Caco-2 (cell line): ENCODE measurements at regions not wholly inside any gene's neighbourhood (a gene's known extent, or its start where the extent isn't known, plus 50 kb on each side); places are given as distances from the start of the nearest gene placed in this dataset.

Experiments used
- BruUV-seq: library from RNA; stranded (reverse); fragments of 400-500 nt; replicated peaks from 2 replicates; lab custom pipeline; 2021; lab: Mats Ljungman, UMichigan
- CTCF ChIA-PET: fragments of 300-600 bp; sonication (Branson Sonifier 250); formaldehyde crosslinking; loops from one replicate; lab custom pipeline; 2022; ENCODE audit warnings: antibody characterized with exemption; lab: Charles Lee
- POLR2A ChIA-PET: fragments of 300-600 bp; sonication (Branson Sonifier 250); formaldehyde crosslinking; loops from one replicate; lab custom pipeline; 2022; ENCODE audit warnings: antibody characterized with exemption; lab: Charles Lee
- DNase-seq, 2 experiments: peaks; one replicate each; pipeline versions ENCODE4 v3.0.0 to v3.0.0-alpha.2; 2020 to 2022
- H3K27me3 ChIP-seq: replicated peaks from 2 replicates; pipeline ENCODE4 v1.6.0; 2011; ENCODE audit warnings: low read length; ENCODE audit not compliant: control insufficient read depth, insufficient read depth
- H3K36me3 ChIP-seq: 2 replicates; pipeline ENCODE4 v1.5.1; 2011; ENCODE audit warnings: low read length; ENCODE audit not compliant: control insufficient read depth, insufficient read depth
- H3K4me1 ChIP-seq: fragments of 250-450 bp; sonication (Bioruptor Pico); 2 replicates; pipeline ENCODE4 v1.5.1; 2020; ENCODE audit warnings: mild to moderate bottlenecking
- H3K4me3 ChIP-seq: 2 replicates; pipeline ENCODE4 v1.5.1; 2011; ENCODE audit warnings: low read depth, mild to moderate bottlenecking, control low read depth, low read length
- H3K9me3 ChIP-seq: fragments of 250-450 bp; sonication (Bioruptor Pico); 2 replicates; pipeline ENCODE4 v1.5.1; 2020; ENCODE audit warnings: mild to moderate bottlenecking, moderate library complexity
- H3K27ac Mint-ChIP-seq: one replicate; pipeline ENCODE4 v1.8.0; 2022; ENCODE audit warnings: mixed read lengths; ENCODE audit not compliant: unreplicated experiment
- H3K27me3 Mint-ChIP-seq: one replicate; pipeline ENCODE4 v1.8.0; 2022; ENCODE audit warnings: mixed read lengths; ENCODE audit not compliant: insufficient read depth, unreplicated experiment
- H3K36me3 Mint-ChIP-seq: one replicate; pipeline ENCODE4 v1.8.0; 2022; ENCODE audit warnings: mild to moderate bottlenecking, mixed read lengths; ENCODE audit not compliant: insufficient read depth, unreplicated experiment
- H3K4me1 Mint-ChIP-seq: one replicate; pipeline ENCODE4 v1.8.0; 2022; ENCODE audit warnings: low read depth, mixed read lengths; ENCODE audit not compliant: unreplicated experiment
- H3K4me3 Mint-ChIP-seq: one replicate; pipeline ENCODE4 v1.8.0; 2022; ENCODE audit warnings: mild to moderate bottlenecking, moderate library complexity, mixed read lengths; ENCODE audit not compliant: unreplicated experiment
- H3K9me3 Mint-ChIP-seq: one replicate; pipeline ENCODE4 v1.8.0; 2022; ENCODE audit warnings: mixed read lengths; ENCODE audit not compliant: unreplicated experiment
- CTCF ChIP-seq, 2 experiments: fragments of 200-600 bp in 1 of 2; IDR thresholded peaks; 1 replicate in 1 of 2; 2 replicates in 1 of 2; pipeline versions ENCODE4 v1.5.1 to v1.8.0; 2011 to 2022; ENCODE audit warnings: antibody characterized with exemption in 1 of 2, control low read depth in 1 of 2, inconsistent platforms in 1 of 2, low read depth in 1 of 2, low read length in 1 of 2, mild to moderate bottlenecking in 1 of 2, moderate library complexity in 1 of 2; ENCODE audit not compliant: insufficient read depth in 1 of 2, severe bottlenecking in 1 of 2, unreplicated experiment in 1 of 2
- intact Hi-C: fragments of 100-400 bp; cut with micrococcal nuclease; formaldehyde crosslinking; loops from one replicate; pipeline ENCODE4 v1.10.0; 2022; ENCODE audit not compliant: unreplicated experiment

DNA sequence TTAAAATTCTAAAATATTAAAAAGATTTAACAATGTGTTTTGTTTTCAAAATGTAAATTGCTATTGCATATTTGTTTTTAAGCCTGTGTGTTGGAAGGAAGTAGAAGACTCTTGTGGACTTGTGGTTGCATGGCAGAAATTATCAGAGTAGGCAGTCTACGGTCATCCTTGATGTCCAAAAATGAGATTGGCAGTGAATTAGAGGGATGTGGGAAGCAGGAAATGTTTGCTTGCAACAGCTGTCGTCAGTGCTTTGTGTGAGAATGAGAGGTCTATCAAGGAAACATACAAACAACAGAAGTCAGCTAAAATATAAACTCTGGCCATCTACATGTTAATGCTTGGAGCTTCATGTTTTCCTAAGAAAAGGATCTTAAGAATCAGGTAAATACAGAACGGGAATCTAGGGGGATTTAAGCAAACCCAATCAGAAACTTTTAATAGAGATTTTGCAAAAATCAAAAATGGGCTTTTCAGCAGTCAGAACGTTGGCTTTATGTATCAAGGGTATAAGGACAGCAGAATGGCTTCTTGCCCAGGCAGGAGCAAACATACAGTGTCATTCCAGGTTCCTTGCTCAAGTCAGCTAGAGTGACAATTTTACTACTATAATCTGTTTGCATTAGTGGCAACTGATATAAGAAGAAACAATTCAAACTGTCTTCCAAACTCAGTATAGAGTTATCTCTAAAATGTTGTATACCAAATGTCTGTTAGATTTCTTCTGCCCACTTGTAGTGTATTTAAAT, 196.7 kb downstream of the CYB561 start:
- no peak overlapping the region for H3K4me3 ChIP-seq
- peaks cover 6% of the 10 kb centered on the region for H3K27me3 Mint-ChIP-seq
- H3K27ac Mint-ChIP-seq, result no peak overlapping the region
- H3K4me3 Mint-ChIP-seq, result no peak overlapping the region
- no peaks in the 10 kb centered on the region for H3K27me3 ChIP-seq
- TF ChIP-seq CTCF (IDR thresholded peaks at IDR 0.05; ENCODE audit: insufficient read depth in 1 of 2, low read depth in 1 of 2, low read length in 1 of 2, severe bottlenecking in 1 of 2, unreplicated experiment in 1 of 2), result no peak
- no peaks in the 10 kb centered on the region for H3K4me1 Mint-ChIP-seq
- H3K36me3 ChIP-seq, result no peaks in the 10 kb centered on the region
- ChIA-PET POLR2A (no interaction called here), CTCF (no interaction called here)
- DNase-seq, result no peak
- intact Hi-C loops, result no loop called here
- no peaks in the 10 kb centered on the region for H3K9me3 ChIP-seq
- no peaks in the 10 kb centered on the region for H3K4me1 ChIP-seq
- no peaks in the 10 kb centered on the region for H3K9me3 Mint-ChIP-seq
- H3K36me3 Mint-ChIP-seq, result no peaks in the 10 kb centered on the region
- BruUV-seq, result no TSS peak

- Mint-ChIP-seq H3K27me3 (peaks cover 6% of the 10 kb centered on the region), H3K27ac (no peak overlapping the region), H3K4me3 (no peak overlapping the region), H3K36me3 (no peaks in the 10 kb centered on the region), H3K9me3 (no peaks in the 10 kb centered on the region), H3K4me1 (no peaks in the 10 kb centered on the region)
- intact Hi-C loops, result no loop called here
- no peak for DNase-seq
- ChIA-PET POLR2A (no interaction called here), CTCF (no interaction called here)
- H3K36me3 ChIP-seq, result no peaks in the 10 kb centered on the region
- no peaks in the 10 kb centered on the region for H3K27me3 ChIP-seq
- H3K4me1 ChIP-seq, result no peaks in the 10 kb centered on the region
- no peak for TF ChIP-seq CTCF (IDR thresholded peaks at IDR 0.05; ENCODE audit: insufficient read depth in 1 of 2, low read depth in 1 of 2, low read length in 1 of 2, severe bottlenecking in 1 of 2, unreplicated experiment in 1 of 2)
- H3K9me3 ChIP-seq, result no peaks in the 10 kb centered on the region
- BruUV-seq, result no TSS peak
- no peak overlapping the region for H3K4me3 ChIP-seq
Measured at GRCh38 chr17:63250830-63251229, 195.3 kb downstream of the CYB561 start.

- no peaks in the 10 kb centered on the region for H3K4me1 ChIP-seq
- DNase-seq, result no peak
- H3K27me3 Mint-ChIP-seq, result peaks cover 9% of the 10 kb centered on the region
- H3K4me1 Mint-ChIP-seq, result no peaks in the 10 kb centered on the region
- no peaks in the 10 kb centered on the region for H3K9me3 Mint-ChIP-seq
- BruUV-seq, result no TSS peak
- 0 out of 2 replicates have a peak, but pooled peaks cover 3% of the 10 kb centered on the region for H3K9me3 ChIP-seq
- no peaks in the 10 kb centered on the region for H3K36me3 Mint-ChIP-seq
- no peaks in the 10 kb centered on the region for H3K36me3 ChIP-seq
- CTCF ChIA-PET, result no interaction called here
- no peak overlapping the region for H3K4me3 ChIP-seq
- no peaks in the 10 kb centered on the region for H3K27me3 ChIP-seq
- POLR2A ChIA-PET, result no interaction called here
- intact Hi-C loops, result no loop called here
- no peak overlapping the region for H3K27ac Mint-ChIP-seq
- TF ChIP-seq CTCF (IDR thresholded peaks at IDR 0.05; ENCODE audit: insufficient read depth in 1 of 2, low read depth in 1 of 2, low read length in 1 of 2, severe bottlenecking in 1 of 2, unreplicated experiment in 1 of 2), result no peak
- no peak overlapping the region for H3K4me3 Mint-ChIP-seq
Measured at GRCh38 chr17:63258785-63259184, 187.3 kb downstream of the CYB561 start.
